ENCODE measurements at regions not wholly inside any gene's neighbourhood (a gene's known extent, or its start where the extent isn't known, plus 50 kb on each side); places are given as distances from the start of the nearest gene placed in this dataset.
"Not testable (repeated sequence)": the region's sequence is repeated elsewhere in the genome, so short reads cannot be mapped to it uniquely, and the experiment has no call there.

DNA sequence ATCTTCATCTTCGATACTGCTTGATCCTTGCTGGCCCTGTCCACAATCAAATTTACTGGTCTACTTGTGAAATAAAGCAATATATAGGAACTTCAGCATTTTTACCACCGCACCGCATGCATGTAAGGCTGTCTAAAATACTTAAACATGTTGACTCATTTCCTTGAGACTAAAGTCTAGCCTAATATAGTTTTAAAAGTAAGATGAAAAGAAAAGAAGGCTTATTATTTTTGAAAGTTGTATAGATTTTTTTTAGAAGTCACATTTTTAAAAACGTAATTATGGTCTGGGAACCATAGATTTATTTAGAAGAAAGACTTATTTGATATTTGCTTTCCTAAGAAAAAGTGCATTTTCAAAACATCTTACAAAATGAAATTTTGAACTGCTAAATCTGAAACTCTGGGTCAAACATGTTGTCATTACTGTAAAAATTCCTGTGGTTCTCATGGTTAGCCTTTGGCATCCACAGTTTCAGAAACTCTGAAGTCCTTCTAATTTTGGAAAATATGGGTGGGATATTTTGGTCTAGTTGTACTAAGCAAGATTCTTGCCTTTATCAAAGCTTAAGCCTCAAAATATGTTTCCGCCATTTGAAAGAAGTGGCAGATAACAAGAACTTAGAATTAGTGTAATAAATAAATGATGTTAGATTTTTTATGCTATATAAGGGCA lies 423.5 kb upstream of the CTSO start:
- TF ChIP-seq CTCF (IDR thresholded peaks at IDR 0.05; ENCODE audit: insufficient read depth, missing control alignments), result no peak
- no peak for DNase-seq (ENCODE audit: insufficient read length, low spot score)
- no peak for FAIRE-seq

DNA sequence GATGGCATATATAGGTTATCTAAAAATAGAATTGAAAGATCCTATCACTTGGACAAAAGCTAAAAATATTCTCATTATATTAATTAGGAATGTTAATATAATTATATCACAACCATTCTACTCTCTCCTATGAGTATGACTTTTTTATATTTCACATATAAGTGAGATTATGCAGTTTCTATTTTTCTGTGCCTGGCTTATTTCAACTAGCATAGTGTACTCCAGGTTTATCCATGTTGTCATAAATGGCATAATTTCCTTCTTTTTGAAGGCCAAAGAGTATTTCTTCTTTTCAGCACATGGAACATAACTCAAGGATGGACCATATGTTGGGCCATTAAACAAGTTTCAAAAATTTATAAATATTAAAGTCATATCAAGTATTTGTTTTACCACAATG lies 421.2 kb upstream of the CTSO start:
- no peak for TF ChIP-seq CTCF (IDR thresholded peaks at IDR 0.05; ENCODE audit: insufficient read depth, missing control alignments)
- no peak for FAIRE-seq
- DNase-seq (ENCODE audit: insufficient read length, low spot score), result no peak

- DNase-seq (ENCODE audit: insufficient read length, low spot score), result no peak
- FAIRE-seq, result no peak
- no peak for TF ChIP-seq CTCF (IDR thresholded peaks at IDR 0.05; ENCODE audit: insufficient read depth, missing control alignments)
These were observed 420.4 kb upstream of the CTSO start for GRCh38 chr4:156374069-156374468.

GRCh38 chr4:156367502-156367901 lies 413.8 kb upstream of the CTSO start:
- not testable (repeated sequence) for DNase-seq (ENCODE audit: insufficient read length, low spot score)

DNA sequence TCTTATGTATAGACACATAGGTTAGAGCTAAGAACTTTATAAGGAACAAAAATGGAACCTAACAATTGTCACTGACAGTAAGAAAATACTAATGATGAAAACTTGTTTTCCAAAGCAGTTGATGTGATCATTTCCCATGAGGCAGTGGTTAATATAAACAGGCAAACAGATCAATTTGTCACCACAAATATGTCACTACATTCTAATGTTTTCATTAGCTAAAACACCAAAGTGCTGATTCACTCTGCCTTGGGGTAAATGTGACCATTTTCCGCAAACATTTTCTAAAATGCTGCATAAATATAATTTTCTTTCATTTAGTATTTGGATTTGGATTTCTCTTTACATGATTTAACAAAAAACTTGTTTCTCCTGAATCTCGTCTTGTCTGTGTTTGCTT lies 408.9 kb upstream of the CTSO start:
- DNase-seq (ENCODE audit: insufficient read length, low spot score), result no peak
- FAIRE-seq, result no peak

More at GRCh38 chr4:156367502-156367901, 413.8 kb upstream of the CTSO start:
- FAIRE-seq, result not testable (repeated sequence)

GRCh38 chr4:156347412-156348075 lies 393.9 kb upstream of the CTSO start:
- TF ChIP-seq CTCF (IDR thresholded peaks at IDR 0.05; ENCODE audit: insufficient read depth, missing control alignments), result no peak
- DNase-seq (ENCODE audit: insufficient read length, low spot score) (no peak), FAIRE-seq (no peak)

More for the DNA sequence above, 408.9 kb upstream of the CTSO start:
- no peak for TF ChIP-seq CTCF (IDR thresholded peaks at IDR 0.05; ENCODE audit: insufficient read depth, missing control alignments)

- DNase-seq (ENCODE audit: insufficient read length, low spot score) (no peak), FAIRE-seq (no peak)
- TF ChIP-seq CTCF (IDR thresholded peaks at IDR 0.05; ENCODE audit: insufficient read depth, missing control alignments), result no peak
These were observed 393.3 kb upstream of the CTSO start for GRCh38 chr4:156346959-156347385.
